Ovary (tissue), 7 donors: ENCODE measurements at regions not wholly inside any gene's neighbourhood (a gene's known extent, or its start where the extent isn't known, plus 50 kb on each side); places are given as distances from the start of the nearest gene placed in this dataset.

Source experiments
- DNase-seq, 5 donors: peaks; one replicate each; pipeline ENCODE4 v3.0.0-alpha.2; 2019 to 2020
- H3K27ac ChIP-seq, 2 donors: fragments of 200-600 bp; one replicate each; pipeline versions ENCODE4 v1.5.1 to v1.8.0; 2019 to 2022
- H3K27me3 ChIP-seq: fragments of 200-600 bp; one replicate; pipeline ENCODE4 v1.8.0; 2022
- H3K36me3 ChIP-seq: fragments of 200-600 bp; sonication (generic); one replicate; pipeline ENCODE4 v1.5.1; 2019
- H3K4me1 ChIP-seq: one replicate; pipeline ENCODE4 v1.8.1; 2013; ENCODE audit warnings: mild to moderate bottlenecking, moderate library complexity; ENCODE audit not compliant: insufficient read depth
- H3K4me3 ChIP-seq: fragments of 200-600 bp; sonication (generic); one replicate; pipeline ENCODE4 v1.5.1; 2017
- H3K9me3 ChIP-seq, 2 donors: fragments of 200-600 bp in 1 of 2; sonication (generic) in 1 of 2; one replicate each; pipeline versions ENCODE4 v1.5.1 to v1.8.1; 2013 to 2019; ENCODE audit warnings: mild to moderate bottlenecking in 1 of 2, moderate library complexity in 1 of 2
- EP300 ChIP-seq: sonication (generic); formaldehyde crosslinking; IDR thresholded peaks from one replicate; pipeline ENCODE4 v1.6.1; 2017; ENCODE audit warnings: antibody characterized with exemption
- POLR2A ChIP-seq: fragments of 450-650 bp; IDR thresholded peaks from one replicate; pipeline ENCODE4 v1.6.1; 2017; ENCODE audit warnings: antibody characterized with exemption, mild to moderate bottlenecking, moderate library complexity
- WGBS, 3 donors: extraction: QIAGEN DNeasy Blood & Tissue Kit in 1 of 3; methylation state at CpG; one replicate each; pipeline versions ENCODE4 v1.1.5 to v1.1.7; 2013 to 2017; 5-methylcytosine and 5-hydroxymethylcytosine counted together
- intact Hi-C, 4 donors: fragments of 100-400 bp; cut with DNase I; formaldehyde crosslinking; loops; one replicate each; pipeline versions ENCODE4 v1.11.0 to v1.15.1; 2022 to 2023
- TF ChIP-seq, protein P1 (sequence below), 3 donors: fragments of 450-650 bp in 2 of 3; fragments of 200-600 bp in 1 of 3; IDR thresholded peaks; one replicate each; pipeline versions ENCODE4 v1.5.1 to v1.8.0; 2016 to 2022; ENCODE audit warnings: antibody characterized with exemption in 3 of 3, mild to moderate bottlenecking in 1 of 3
- donor health status: DM: no; HTN: no; CAD: no; lungs with moderate emphysema.
- donor health status: DM: no; HTN: no; CAD: no.
- donor health status: Bipolar disorder and iron deficiency.
- donor health status: DM: no; HTN: no; CAD: no.
- donor health status: DM: yes; HTN: yes; CAD: no.

GRCh38 chr2:16071865-16072637, 131.7 kb downstream of the MYCN start:
- 94 to 96% (median 95%) methylated on average over 13 of the region's 13 CpGs for WGBS, 3 donors
- Histone ChIP-seq H3K27me3 (no peaks in the 10 kb centered on the region), H3K4me3 (no peak overlapping the region), H3K27ac (no peak overlapping the region), H3K4me1 (peaks cover 5% of the 10 kb centered on the region), H3K36me3 (no peaks in the 10 kb centered on the region), H3K9me3 (no peaks in the 10 kb centered on the region)
- no peak for DNase-seq
- intact Hi-C loops, result no loop called here
- TF ChIP-seq, protein P1, sequence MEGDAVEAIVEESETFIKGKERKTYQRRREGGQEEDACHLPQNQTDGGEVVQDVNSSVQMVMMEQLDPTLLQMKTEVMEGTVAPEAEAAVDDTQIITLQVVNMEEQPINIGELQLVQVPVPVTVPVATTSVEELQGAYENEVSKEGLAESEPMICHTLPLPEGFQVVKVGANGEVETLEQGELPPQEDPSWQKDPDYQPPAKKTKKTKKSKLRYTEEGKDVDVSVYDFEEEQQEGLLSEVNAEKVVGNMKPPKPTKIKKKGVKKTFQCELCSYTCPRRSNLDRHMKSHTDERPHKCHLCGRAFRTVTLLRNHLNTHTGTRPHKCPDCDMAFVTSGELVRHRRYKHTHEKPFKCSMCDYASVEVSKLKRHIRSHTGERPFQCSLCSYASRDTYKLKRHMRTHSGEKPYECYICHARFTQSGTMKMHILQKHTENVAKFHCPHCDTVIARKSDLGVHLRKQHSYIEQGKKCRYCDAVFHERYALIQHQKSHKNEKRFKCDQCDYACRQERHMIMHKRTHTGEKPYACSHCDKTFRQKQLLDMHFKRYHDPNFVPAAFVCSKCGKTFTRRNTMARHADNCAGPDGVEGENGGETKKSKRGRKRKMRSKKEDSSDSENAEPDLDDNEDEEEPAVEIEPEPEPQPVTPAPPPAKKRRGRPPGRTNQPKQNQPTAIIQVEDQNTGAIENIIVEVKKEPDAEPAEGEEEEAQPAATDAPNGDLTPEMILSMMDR (IDR thresholded peaks at IDR 0.05), result no peak
- TF ChIP-seq POLR2A (no peak), EP300 (no peak)

DNA sequence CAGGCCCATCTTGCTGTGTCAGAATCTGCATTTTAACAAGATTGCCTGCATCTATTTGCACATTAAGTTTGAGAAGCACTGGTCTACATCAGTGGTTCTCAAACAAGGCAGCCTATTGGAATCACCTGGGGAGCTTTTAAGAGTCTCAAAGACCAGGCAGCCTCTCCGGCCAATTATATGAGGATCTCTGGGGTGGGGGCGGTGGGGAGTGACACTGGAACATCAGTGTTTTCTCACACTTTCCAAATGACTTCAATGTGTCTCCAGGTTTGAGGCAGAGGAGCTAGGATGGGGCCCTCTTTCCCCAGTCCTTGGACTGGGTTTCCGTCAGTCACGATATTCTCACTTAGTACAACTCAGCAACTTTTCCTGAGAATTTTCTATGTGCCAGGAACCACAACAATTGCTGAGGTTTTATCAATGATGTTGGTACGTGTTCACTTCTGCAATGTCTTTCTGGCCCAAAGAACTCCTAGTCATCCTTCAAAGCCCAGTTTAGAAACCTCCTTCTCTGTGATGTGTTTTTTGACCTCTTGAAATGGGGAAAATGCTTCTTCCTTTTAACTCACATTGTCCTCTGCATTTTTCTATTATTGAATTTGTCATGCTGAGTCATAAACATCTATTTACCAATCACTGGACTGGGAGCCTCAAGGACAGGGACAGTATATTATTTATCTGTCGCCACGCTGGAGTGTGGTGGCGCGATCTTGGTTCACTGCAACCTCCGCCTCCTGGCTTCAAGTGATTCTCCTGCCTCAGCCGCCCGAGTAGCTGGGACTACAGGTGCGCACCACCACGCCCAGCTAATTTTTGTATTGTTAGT, 130.9 kb downstream of the MYCN start:
- no peak for DNase-seq
- H3K9me3 ChIP-seq, result no peaks in the 10 kb centered on the region
- 95 to 97% (median 95%) methylated on average over 14 of the region's 14 CpGs for WGBS, 3 donors
- H3K27me3 ChIP-seq, result no peaks in the 10 kb centered on the region
- peak overlapping the region in 1 of 2 donors; percentile 76 for H3K27ac ChIP-seq
- no peak overlapping the region for H3K4me3 ChIP-seq
- intact Hi-C loops, result no loop called here
- TF ChIP-seq EP300 (no peak), POLR2A (no peak)
- TF ChIP-seq, protein P1 (IDR thresholded peaks at IDR 0.05), result no peak
- H3K36me3 ChIP-seq, result no peaks in the 10 kb centered on the region
- peaks cover 5% of the 10 kb centered on the region for H3K4me1 ChIP-seq

- intact Hi-C loops, result no loop called here
- H3K36me3 ChIP-seq, result no peaks in the 10 kb centered on the region
- DNase-seq, result no peak
- 63 to 69% (median 68%) methylated on average over 6 of the region's 6 CpGs for whole genome bisulfite sequencing, 3 donors
- no peaks in the 10 kb centered on the region for H3K27me3 ChIP-seq
- H3K4me1 ChIP-seq, result peaks cover 5% of the 10 kb centered on the region
- H3K9me3 ChIP-seq, result no peaks in the 10 kb centered on the region
- H3K4me3 ChIP-seq, result no peak overlapping the region
- peak overlapping the region in 1 of 2 donors; percentile 76 for H3K27ac ChIP-seq
- TF ChIP-seq EP300 (no peak), POLR2A (no peak)
- TF ChIP-seq, protein P1 (IDR thresholded peaks at IDR 0.05), result no peak
These were observed 130.3 kb downstream of the MYCN start for GRCh38 chr2:16070648-16070971.

GRCh38 chr2:16069933-16070647, 129.7 kb downstream of the MYCN start:
- H3K4me3 ChIP-seq, result no peak overlapping the region
- H3K9me3 ChIP-seq, result no peaks in the 10 kb centered on the region
- peak overlapping the region in 1 of 2 donors; percentile 76 for H3K27ac ChIP-seq
- TF ChIP-seq, protein P1 (IDR thresholded peaks at IDR 0.05), result no peak
- TF ChIP-seq POLR2A (no peak), EP300 (no peak)
- intact Hi-C loops, result no loop called here
- 17 to 50% (median 26%) methylated on average over 19 of the region's 19 CpGs for WGBS, 3 donors
- peaks cover 5% of the 10 kb centered on the region for H3K4me1 ChIP-seq
- peak; percentile 33 to 65 (median 58) for DNase-seq
- H3K27me3 ChIP-seq, result no peaks in the 10 kb centered on the region
- H3K36me3 ChIP-seq, result no peaks in the 10 kb centered on the region
